ENCODE measurements at regions not wholly inside any gene's neighbourhood (a gene's known extent, or its start where the extent isn't known, plus 50 kb on each side); places are given as distances from the start of the nearest gene placed in this dataset.
"Not testable (repeated sequence)": the region's sequence is repeated elsewhere in the genome, so short reads cannot be mapped to it uniquely, and the experiment has no call there.

DNA sequence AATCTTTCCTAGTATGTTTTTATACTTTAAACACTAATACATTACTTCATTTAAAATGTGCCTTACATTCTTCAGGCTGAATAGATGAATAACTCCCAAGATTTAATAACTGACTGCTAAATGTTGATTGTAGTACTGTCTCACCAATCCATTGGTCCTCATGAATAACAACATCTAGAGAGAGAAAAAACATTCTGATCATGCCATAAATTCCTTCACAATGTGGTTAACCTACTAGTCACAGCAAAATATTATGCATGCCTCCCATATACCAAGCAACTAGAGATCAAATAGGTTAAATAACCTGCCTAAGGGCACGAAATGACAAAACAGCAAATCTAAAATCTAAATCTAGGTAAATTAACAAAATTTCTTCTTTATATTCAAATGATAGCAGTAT lies 66.2 kb downstream of the SYT15 start:
- DNase-seq; H3K27me3 ChIP-seq (ENCODE audit: control insufficient read depth, insufficient read depth, low read length); H3K4me3 ChIP-seq (ENCODE audit: insufficient read depth, low read depth, low read length); H3K36me3 ChIP-seq (replicated peaks; ENCODE audit: control insufficient read depth, insufficient read depth, low read length): not testable (repeated sequence)

DNA sequence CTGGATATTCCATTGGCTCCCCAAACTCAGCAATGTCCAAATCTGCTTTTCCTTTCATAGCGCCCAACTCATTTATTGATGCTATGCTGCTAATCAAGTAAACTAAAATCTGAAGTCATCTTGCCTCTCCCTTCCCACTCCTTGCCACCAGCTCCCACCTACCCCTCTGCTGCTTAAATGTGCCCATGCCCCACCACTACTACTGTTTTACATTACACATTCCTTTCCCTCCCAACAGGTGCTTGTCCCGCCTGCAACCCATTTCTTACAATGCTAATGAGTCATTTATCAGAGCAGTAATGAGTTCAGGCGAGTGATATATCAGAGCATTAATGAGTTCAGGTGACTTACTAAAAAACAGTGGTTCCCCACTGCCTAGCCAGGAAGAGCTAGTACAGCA lies 67.2 kb downstream of the SYT15 start:
- not testable (repeated sequence) for H3K4me3 ChIP-seq (ENCODE audit: insufficient read depth, low read depth, low read length); H3K36me3 ChIP-seq (replicated peaks; ENCODE audit: control insufficient read depth, insufficient read depth, low read length); H3K27me3 ChIP-seq (ENCODE audit: control insufficient read depth, insufficient read depth, low read length); DNase-seq

DNA sequence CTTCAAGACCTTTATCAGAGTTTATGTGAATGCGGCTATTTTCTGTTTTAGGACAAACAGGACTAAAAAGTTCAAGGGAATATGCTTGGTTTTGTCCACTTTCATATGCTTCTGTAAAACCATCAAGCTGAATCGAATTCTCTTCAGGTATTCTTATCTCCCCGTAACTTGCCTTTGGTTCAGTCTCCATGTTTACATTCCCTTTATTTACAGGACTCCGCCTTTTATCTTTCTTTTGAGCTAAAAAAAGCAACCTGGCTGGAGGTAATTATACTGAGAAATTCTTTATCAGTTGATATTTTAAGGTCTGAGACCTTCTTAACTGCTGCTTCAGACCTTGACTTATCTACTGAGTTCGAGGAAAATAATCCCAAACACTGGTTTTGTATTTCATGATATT lies 72.0 kb downstream of the SYT15 start:
- not testable (repeated sequence) for H3K4me3 ChIP-seq (ENCODE audit: insufficient read depth, low read depth, low read length); DNase-seq; H3K27me3 ChIP-seq (ENCODE audit: control insufficient read depth, insufficient read depth, low read length); H3K36me3 ChIP-seq (replicated peaks; ENCODE audit: control insufficient read depth, insufficient read depth, low read length)

DNA sequence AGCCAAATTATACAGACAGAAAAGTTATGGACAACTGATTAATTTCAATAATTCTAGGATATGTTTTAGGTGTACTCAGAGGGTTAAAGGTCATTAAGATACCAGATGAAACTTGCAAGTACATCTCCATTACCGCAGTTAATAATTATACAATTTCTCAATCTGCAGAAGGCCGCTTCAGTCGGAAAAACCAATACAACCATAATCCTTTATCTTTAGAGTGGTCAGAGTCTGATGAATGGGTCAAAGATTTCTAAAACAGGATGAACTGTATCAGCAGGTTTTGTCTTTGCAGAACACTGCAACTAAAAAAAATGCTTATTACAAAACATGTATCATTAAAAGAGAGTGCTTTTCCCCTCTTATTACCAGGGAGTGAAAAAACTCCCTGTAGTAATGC lies 78.5 kb downstream of the SYT15 start:
- DNase-seq, result not testable (repeated sequence)

DNA sequence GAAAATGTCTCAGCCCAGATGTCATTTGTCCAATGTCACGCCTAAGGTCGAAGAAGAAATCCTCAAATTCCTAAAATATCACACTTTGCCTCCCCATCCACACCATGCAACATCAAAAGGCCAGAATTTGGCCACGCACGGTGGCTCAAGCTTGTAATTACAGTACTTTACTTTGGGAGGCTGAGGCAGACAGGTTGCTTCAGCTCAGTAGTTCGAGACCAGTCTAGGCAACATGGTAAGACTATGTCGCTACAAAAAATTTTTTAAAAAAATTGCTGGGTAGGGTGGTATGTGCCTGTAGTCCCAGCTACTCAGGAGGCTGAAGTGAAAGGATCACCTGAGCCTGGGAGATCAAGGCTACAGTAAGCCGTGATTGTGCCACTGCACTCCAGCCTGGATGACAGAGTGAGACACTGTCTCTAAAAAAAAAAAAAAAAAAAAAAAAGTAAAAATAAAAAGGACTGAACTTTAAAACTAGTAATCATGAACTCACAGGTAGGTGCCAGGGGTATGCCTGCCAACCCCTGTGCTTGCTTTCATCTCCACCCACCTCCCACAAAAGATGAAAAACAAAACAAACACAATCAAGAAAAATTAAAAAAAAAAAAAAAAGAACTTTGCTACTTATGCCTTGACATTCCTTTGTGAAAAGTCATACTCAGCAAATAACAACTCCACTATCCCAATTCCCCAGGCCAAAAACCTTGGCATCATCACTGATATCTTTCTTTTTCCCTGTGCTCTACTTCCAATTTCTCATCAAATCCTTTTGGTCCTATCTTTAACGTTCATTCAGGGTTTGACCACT lies 81.3 kb downstream of the SYT15 start:
- not testable (repeated sequence) for H3K36me3 ChIP-seq (replicated peaks; ENCODE audit: control insufficient read depth, insufficient read depth, low read length); DNase-seq; H3K4me3 ChIP-seq (ENCODE audit: insufficient read depth, low read depth, low read length); H3K27me3 ChIP-seq (ENCODE audit: control insufficient read depth, insufficient read depth, low read length)

More for the DNA sequence above, 78.5 kb downstream of the SYT15 start:
- not testable (repeated sequence) for H3K4me3 ChIP-seq (ENCODE audit: insufficient read depth, low read depth, low read length); H3K27me3 ChIP-seq (ENCODE audit: control insufficient read depth, insufficient read depth, low read length); H3K36me3 ChIP-seq (replicated peaks; ENCODE audit: control insufficient read depth, insufficient read depth, low read length)

DNA sequence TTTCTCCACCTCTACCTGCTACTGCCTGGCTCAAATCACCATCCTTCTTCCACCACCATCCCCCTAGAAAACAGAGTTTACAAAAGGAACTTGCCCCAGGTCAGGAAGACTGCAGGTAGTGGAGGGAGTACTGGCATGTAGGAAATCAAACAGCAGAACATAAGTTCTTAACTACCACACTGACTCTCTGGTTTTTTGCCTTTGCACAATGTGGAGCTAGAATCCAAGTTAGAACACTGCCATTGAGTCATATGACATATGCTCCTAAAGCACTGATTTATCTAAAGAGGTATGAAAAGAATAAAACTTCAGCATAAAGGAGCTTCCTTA lies 81.9 kb downstream of the SYT15 start:
- not testable (repeated sequence) for H3K27me3 ChIP-seq (ENCODE audit: control insufficient read depth, insufficient read depth, low read length); DNase-seq; H3K4me3 ChIP-seq (ENCODE audit: insufficient read depth, low read depth, low read length); H3K36me3 ChIP-seq (replicated peaks; ENCODE audit: control insufficient read depth, insufficient read depth, low read length)

DNA sequence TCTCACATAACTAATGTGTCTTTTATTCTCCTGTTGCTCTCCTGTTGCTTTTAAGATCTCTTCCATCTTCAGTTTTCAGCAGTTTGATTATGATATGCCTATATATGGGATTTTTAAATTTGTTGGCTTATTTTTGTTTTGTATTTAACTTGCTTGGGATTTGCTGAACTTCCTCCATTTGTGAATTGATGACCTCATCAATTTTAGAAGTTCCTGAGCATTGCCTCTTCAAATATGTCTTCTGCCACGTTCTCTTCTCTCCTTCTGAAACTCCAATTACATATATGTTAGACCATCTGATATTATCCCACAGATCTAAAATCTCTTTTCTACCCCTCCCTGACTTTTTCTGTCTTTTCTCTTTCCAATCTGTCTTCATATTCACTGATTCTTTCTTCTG lies 86.6 kb downstream of the SYT15 start:
- DNase-seq; H3K27me3 ChIP-seq (ENCODE audit: control insufficient read depth, insufficient read depth, low read length); H3K4me3 ChIP-seq (ENCODE audit: insufficient read depth, low read depth, low read length); H3K36me3 ChIP-seq (replicated peaks; ENCODE audit: control insufficient read depth, insufficient read depth, low read length): not testable (repeated sequence)

DNA sequence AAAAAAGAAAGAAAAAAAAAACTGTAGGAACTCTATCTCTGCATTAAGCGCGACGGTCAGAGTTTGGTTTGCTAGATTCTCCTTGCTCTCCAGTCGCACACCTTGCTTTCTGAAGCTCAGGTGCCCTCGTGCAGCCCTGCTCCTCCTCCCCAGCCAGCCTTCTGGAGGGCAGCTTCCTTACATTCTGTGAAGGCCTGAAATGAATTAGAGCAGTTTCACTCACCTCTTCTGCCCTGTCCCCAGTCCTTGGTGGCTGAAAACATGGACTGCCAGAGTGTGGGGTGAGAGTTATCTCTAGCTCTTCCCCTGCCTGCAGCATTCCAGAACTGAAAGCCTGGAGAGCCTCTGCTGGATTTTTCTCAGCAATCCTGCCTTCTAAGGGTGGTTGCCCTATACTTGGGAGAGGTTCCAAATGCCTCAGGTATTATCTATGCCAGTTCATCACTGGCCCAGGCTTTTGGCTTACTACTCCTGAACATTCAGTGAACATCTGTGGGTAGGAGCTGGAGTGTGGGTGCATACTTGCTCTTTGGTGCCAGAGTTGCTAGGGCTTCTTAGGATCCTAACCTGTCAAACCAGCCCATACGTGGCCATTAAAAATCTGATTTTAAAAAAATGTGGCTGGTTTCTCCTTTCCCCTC lies 89.5 kb downstream of the SYT15 start:
- not testable (repeated sequence) for DNase-seq; H3K27me3 ChIP-seq (ENCODE audit: control insufficient read depth, insufficient read depth, low read length); H3K36me3 ChIP-seq (replicated peaks; ENCODE audit: control insufficient read depth, insufficient read depth, low read length); H3K4me3 ChIP-seq (ENCODE audit: insufficient read depth, low read depth, low read length)

DNA sequence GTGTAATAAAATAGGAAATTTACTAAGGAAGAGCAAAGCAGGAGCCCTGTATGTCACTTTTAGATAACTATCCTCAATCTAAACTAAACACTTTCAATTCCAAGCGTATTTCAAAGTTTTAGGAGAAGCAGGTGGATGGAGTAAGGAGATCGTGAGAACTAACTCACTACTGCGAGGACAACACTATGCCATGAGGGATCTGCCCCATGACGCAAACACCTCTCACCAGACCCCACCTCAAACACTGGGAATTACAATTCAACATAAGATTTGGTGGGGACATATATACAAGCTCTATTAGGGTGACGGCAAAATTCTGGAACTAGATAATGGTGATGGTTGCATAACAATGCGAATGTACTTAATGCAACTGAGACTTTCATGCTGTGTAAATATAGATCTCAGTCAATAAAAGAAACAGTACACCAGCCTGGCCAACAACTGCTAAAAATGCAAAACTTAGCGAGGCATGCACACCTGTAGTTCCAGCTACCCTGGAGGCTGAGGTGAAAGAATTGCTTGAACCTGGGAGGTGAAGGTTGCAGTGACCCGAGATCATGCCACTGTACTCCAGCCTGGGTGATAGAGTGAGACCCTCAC lies 99.0 kb downstream of the SYT15 start:
- H3K36me3 ChIP-seq (replicated peaks; ENCODE audit: control insufficient read depth, insufficient read depth, low read length); DNase-seq; H3K27me3 ChIP-seq (ENCODE audit: control insufficient read depth, insufficient read depth, low read length); H3K4me3 ChIP-seq (ENCODE audit: insufficient read depth, low read depth, low read length): not testable (repeated sequence)

DNA sequence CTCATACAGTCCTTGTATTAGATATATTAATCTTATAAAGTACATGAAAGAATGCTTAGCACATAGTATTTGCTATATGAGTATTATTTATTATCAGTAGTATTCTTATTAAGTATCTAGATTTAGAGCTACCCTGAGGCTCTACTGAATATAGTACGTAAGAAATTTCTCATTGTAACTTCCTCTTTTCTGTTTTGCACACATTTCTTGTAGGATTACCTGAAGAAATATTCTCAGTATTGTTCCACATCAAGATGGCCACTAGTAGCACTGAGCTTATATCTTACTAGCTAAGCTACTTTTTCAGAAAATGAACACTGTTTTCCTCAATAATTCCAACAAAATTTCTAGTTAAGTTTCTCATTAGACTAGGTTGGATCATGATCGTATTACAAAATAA lies 112.5 kb downstream of the SYT15 start:
- not testable (repeated sequence) for DNase-seq; H3K36me3 ChIP-seq (replicated peaks; ENCODE audit: control insufficient read depth, insufficient read depth, low read length); H3K4me3 ChIP-seq (ENCODE audit: insufficient read depth, low read depth, low read length); H3K27me3 ChIP-seq (ENCODE audit: control insufficient read depth, insufficient read depth, low read length)

DNA sequence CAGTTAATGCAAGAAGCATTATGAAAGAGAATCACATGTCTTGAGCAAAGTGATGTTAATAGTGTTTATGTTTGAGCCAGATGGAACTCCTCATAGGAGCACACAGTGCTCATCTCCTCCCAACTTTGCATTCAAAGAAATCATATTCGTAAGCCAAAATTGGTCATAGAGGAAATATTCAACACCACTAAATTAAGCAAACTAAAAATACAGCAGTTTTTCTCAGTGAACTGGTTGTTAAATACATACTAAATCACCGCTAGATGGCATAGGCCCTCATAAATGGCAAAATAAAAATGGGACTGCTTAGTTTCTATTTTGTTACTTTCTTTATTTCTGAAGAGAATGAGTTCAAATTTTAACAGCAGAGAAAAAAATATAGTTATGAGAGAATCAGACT lies 114.3 kb downstream of the SYT15 start:
- not testable (repeated sequence) for H3K27me3 ChIP-seq (ENCODE audit: control insufficient read depth, insufficient read depth, low read length); DNase-seq; H3K36me3 ChIP-seq (replicated peaks; ENCODE audit: control insufficient read depth, insufficient read depth, low read length); H3K4me3 ChIP-seq (ENCODE audit: insufficient read depth, low read depth, low read length)

DNA sequence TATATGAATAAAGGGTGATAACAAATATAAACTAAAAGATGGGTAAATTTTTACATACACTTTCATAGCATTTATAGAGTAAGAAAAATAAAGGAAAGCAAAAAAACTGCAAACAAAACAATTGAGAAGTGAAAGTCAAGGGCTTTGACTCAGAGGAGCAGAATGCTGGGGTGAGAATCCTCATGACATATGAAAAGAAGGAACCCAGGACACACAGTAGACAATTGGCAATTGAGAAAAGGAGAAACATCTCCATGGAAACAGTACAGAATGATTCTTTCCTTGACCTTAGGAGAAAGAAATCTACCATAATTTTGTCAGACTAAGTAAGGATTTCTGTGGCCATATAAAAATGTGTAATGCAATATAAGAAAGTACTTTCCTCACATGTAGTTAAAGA lies 138.3 kb downstream of the SYT15 start:
- not testable (repeated sequence) for H3K4me3 ChIP-seq (ENCODE audit: insufficient read depth, low read depth, low read length); DNase-seq; H3K27me3 ChIP-seq (ENCODE audit: control insufficient read depth, insufficient read depth, low read length); H3K36me3 ChIP-seq (replicated peaks; ENCODE audit: control insufficient read depth, insufficient read depth, low read length)

DNA sequence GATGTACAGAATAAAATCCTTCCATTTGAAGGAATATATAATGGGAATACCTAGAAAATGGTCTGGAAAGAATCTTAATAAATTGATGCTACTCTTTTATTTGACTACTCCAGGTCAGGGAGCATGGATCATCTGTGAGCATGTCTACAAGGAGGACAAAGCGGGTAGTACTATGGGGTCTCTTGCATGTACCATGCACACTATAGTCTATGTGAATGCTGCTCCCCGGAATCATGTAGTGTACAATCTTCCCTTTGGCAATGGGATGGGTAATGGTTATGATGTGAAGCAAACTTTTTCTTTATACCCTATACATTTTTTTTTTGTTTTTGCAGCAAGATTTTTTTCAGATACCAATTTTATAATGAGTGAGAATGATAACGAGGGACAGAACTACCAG lies 139.1 kb downstream of the SYT15 start:
- not testable (repeated sequence) for H3K27me3 ChIP-seq (ENCODE audit: control insufficient read depth, insufficient read depth, low read length); DNase-seq; H3K4me3 ChIP-seq (ENCODE audit: insufficient read depth, low read depth, low read length); H3K36me3 ChIP-seq (replicated peaks; ENCODE audit: control insufficient read depth, insufficient read depth, low read length)

DNA sequence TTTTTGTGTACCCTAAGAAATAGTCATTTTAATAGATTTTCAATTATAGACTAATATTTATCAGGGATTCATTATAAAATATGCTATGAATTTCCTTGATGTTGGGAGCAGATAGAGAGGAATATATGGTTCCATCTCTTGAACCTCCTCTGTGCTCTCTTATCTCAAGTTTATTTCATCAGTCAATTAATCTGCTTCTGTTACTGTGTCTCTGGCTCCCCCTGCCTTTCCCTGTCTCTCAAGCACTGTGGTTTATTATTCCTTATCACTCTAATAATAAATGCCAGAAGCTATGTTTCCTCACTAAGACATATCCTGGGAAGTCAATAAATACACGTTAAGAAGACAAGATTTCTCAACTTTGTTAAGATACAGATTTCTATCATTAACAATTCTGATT lies 141.5 kb downstream of the SYT15 start:
- not testable (repeated sequence) for H3K36me3 ChIP-seq (replicated peaks; ENCODE audit: control insufficient read depth, insufficient read depth, low read length); H3K4me3 ChIP-seq (ENCODE audit: insufficient read depth, low read depth, low read length); H3K27me3 ChIP-seq (ENCODE audit: control insufficient read depth, insufficient read depth, low read length); DNase-seq

DNA sequence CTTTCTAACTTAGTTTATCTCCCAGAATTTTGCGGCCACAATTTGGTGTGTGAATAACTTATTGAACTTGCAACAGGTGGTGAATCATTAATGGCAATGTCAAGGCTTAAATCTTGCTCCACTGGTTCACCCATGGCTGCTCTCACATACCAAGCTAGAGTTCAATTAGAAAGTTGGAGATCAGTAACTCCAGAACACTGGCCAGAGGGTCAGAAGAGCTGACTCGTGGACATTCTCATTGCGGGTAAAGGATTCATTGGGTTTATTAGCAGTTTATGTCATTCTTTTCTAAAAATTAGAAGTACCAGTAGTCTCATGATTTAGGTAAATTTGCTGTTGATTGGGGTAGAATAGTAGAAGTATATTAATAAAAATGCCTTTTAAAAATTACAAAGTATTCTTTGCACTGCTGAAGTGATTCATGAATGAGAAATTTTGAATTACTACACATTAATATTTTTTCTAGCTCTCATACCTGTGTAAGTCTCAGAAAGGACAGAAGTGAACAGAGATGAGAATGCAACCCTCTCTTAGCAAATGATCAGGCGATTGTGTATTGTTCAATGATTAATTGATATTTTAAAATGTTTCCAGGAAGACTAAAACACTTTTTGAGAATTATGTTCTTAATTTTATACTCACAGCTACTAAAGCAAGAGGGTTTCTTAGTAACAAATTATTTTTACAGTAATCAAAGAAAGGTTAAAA lies 142.0 kb downstream of the SYT15 start:
- not testable (repeated sequence) for DNase-seq; H3K36me3 ChIP-seq (replicated peaks; ENCODE audit: control insufficient read depth, insufficient read depth, low read length); H3K27me3 ChIP-seq (ENCODE audit: control insufficient read depth, insufficient read depth, low read length)

More for the DNA sequence above, 142.0 kb downstream of the SYT15 start:
- not testable (repeated sequence) for H3K4me3 ChIP-seq (ENCODE audit: insufficient read depth, low read depth, low read length)

Data from H7 (cell line).